Mesodermal cell (in vitro differentiated cells): ENCODE measurements at regions not wholly inside any gene's neighbourhood (a gene's known extent, or its start where the extent isn't known, plus 50 kb on each side); places are given as distances from the start of the nearest gene placed in this dataset.

Experiments used
- H3K27ac ChIP-seq: 2 replicates; pipeline ENCODE4 v1.7.0; 2013; ENCODE audit warnings: mild to moderate bottlenecking, low read depth, low read length, moderate library complexity; ENCODE audit not compliant: severe bottlenecking
- H3K36me3 ChIP-seq: 2 replicates; pipeline ENCODE4 v1.7.1; 2013; ENCODE audit warnings: mild to moderate bottlenecking, low read length, moderate library complexity; ENCODE audit not compliant: control insufficient read depth, insufficient read depth
- H3K4me1 ChIP-seq: one replicate; pipeline ENCODE4 v1.7.1; 2013; ENCODE audit warnings: mild to moderate bottlenecking, low read length; ENCODE audit not compliant: insufficient read depth, control insufficient read depth, poor library complexity, severe bottlenecking
- H3K4me3 ChIP-seq: 2 replicates; pipeline ENCODE4 v1.7.0; 2013; ENCODE audit warnings: low read length, control low read depth, mild to moderate bottlenecking; ENCODE audit not compliant: insufficient read depth, poor library complexity, severe bottlenecking; ENCODE audit errors: extremely low read depth
- H3K9me3 ChIP-seq: 2 replicates; pipeline ENCODE4 v1.7.1; 2013; ENCODE audit warnings: mild to moderate bottlenecking, low read length, moderate library complexity; ENCODE audit not compliant: control insufficient read depth
- WGBS, 2 experiments: methylation state at CpG; one replicate each; pipeline ENCODE4 v1.1.5; 2013; ENCODE audit warnings: missing lambda C conversion rate in 2 of 2; ENCODE audit not compliant: insufficient coverage in 2 of 2; 5-methylcytosine and 5-hydroxymethylcytosine counted together

DNA sequence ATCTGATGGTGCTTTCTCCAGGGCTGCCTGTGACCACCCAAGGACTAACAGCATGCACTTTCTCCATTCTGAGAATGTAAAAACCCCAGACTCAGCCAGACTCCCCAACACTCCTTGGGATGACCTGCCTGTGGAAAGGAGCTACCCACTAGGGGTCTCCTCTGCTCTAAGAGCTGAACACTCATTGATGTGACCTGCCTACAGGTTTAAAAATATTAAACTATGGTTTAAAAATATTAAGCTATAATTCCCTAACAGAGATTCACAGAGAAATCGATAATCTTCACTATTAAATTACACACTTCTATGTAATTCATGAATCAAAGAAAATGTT, 696.2 kb upstream of the SLITRK5 start:
- no CpG with 5 or more reads among the region's 1 CpG for WGBS, 2 experiments
- no peaks in the 10 kb centered on the region for H3K9me3 ChIP-seq
- no peaks in the 10 kb centered on the region for H3K36me3 ChIP-seq
- no peak overlapping the region for H3K4me3 ChIP-seq
- H3K27ac ChIP-seq: no peak overlapping the region
- no peaks in the 10 kb centered on the region for H3K4me1 ChIP-seq

DNA sequence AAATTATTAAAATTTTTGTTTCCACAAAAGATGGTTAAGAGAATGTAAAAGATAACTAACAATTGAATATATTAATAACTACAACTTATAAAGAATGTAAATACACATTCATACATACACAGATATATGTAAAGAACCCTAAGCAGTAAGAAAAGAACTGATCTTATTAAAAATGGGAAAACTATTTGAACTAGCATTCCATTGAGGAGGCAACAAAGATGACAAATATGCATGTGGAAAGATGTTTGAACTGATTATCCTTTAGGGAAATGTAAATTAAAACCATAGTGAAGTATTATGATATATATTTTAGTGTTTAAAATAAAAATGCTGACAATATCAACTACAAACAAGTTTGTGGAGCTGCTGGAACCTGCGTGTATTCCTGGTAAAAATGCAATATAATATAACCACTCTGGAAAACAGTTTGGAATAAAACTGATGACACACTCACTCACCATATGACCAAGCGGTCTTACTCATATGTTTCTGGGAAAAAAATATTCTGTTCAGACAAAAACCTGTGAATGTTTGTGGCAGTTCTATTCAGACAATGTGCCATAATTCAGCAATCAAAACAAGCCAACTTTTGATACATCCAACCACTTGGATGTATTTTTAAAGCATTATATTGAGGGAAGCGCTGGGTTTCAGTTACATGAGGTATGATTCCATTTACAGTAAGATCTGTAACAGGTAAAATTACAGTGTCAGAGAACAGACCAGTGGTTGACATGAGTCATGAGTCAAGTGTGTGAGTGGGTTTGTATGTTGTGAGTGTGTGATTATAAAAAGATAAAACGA, 694.4 kb upstream of the SLITRK5 start:
- Histone ChIP-seq H3K27ac (no peak overlapping the region), H3K9me3 (no peaks in the 10 kb centered on the region), H3K36me3 (no peaks in the 10 kb centered on the region), H3K4me1 (no peaks in the 10 kb centered on the region), H3K4me3 (no peak overlapping the region)
- WGBS, 2 experiments: 95 to 100% methylated on average over 2 of the region's 4 CpGs

DNA sequence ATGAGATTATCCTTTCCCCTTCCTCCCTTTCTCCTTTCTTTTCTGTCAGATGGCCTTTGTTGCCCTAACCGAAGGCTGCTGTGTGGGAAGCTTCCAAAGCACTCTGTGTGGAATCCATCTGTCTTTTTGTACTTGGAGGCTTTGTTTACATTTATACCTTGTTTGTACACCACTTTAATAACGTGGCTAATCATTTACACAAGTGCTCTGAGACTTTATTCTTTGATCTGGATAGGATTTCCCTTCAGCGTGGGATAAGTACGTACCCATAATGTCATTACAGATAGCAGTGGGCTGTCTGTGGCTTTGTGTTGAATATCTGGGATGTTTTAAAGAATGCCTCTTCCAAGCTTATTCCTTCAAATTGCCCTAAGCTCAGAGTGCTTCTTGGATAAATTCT, 684.7 kb upstream of the SLITRK5 start:
- no peak overlapping the region for H3K4me3 ChIP-seq
- no peaks in the 10 kb centered on the region for H3K4me1 ChIP-seq
- H3K9me3 ChIP-seq: no peaks in the 10 kb centered on the region
- H3K36me3 ChIP-seq: no peaks in the 10 kb centered on the region
- no peak overlapping the region for H3K27ac ChIP-seq
- 83% methylated on average over 1 of the region's 4 CpGs; no CpG with 5 or more reads in 1 of the 2 experiments for WGBS, 2 experiments

GRCh38 chr13:86992251-86992650, 678.9 kb upstream of the SLITRK5 start:
- no peak overlapping the region for H3K27ac ChIP-seq
- H3K4me1 ChIP-seq: no peaks in the 10 kb centered on the region
- no peaks in the 10 kb centered on the region for H3K9me3 ChIP-seq

GRCh38 chr13:87003265-87003664, 667.9 kb upstream of the SLITRK5 start:
- no peaks in the 10 kb centered on the region for H3K9me3 ChIP-seq
- no peak overlapping the region for H3K27ac ChIP-seq
- no peak overlapping the region for H3K4me3 ChIP-seq
- no peaks in the 10 kb centered on the region for H3K36me3 ChIP-seq
- H3K4me1 ChIP-seq: no peaks in the 10 kb centered on the region

More at GRCh38 chr13:86992251-86992650, 678.9 kb upstream of the SLITRK5 start:
- Histone ChIP-seq H3K4me3 (no peak overlapping the region), H3K36me3 (no peaks in the 10 kb centered on the region)

DNA sequence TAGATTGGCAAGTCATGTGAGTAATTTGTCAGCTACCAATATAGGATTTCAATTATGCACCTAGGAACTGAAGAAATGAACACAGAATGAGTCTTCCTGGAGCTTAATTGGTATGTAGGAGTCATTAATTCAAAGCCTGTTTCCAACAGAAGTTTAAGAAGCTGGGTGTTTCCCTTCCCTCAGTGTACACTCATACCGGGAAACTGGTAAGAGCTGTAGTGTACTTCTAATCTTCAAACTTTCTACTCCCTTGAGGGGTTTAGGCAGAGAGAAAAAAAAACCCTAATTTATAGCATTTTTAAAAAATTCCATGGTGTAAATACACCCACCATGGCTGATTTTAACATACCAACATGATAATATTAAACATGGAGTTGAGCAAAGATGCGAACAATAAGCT, 665.7 kb upstream of the SLITRK5 start:
- Histone ChIP-seq H3K27ac (no peak overlapping the region), H3K4me3 (no peak overlapping the region), H3K36me3 (no peaks in the 10 kb centered on the region), H3K9me3 (peaks cover 7% of the 10 kb centered on the region), H3K4me1 (no peaks in the 10 kb centered on the region)
- WGBS, 2 experiments: no CpG with 5 or more reads among the region's 2 CpGs

DNA sequence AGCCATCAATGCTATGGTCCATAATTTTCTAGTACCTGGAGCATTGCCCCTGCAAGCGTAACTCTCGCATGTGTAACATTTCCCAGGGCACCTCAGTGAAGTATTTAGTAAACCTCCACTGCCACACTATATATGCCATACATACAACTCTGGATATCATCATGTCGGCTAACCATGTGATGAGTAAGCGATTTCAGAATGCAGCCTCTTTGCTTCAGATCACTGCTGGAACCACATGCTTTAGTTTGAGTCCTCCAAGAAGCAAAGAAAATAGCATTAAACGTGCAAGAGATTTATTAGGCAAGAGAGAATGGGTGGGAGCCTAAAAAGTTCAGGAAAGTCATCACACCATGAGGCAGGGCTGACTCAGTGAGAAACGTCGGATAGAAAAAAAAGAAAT, 635.6 kb upstream of the SLITRK5 start:
- Histone ChIP-seq H3K9me3 (no peaks in the 10 kb centered on the region), H3K4me1 (no peaks in the 10 kb centered on the region), H3K36me3 (no peaks in the 10 kb centered on the region), H3K27ac (no peak overlapping the region), H3K4me3 (no peak overlapping the region)
- WGBS, 2 experiments: 81 to 100% methylated on average over 5 to 7 of the region's 7 CpGs

DNA sequence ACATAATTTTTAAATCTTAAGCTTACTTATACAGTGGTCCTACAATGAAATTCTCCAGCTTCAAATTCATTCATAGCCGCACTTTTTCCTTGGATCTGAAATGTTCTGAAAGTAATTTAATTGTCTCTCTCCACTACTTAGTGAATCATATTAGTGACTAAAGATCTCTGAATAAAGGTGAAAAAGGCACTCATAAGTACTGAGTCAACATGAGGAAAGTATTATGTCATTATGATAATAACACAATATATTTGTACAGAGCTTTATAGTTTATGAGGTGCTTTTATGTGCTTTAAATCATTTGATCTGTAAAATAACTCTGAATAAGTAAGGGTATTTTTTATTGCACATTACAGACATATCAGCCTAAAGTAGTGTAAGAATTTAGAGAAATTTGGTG, 628.2 kb upstream of the SLITRK5 start:
- Histone ChIP-seq H3K4me1 (no peaks in the 10 kb centered on the region), H3K27ac (no peak overlapping the region), H3K4me3 (no peak overlapping the region), H3K36me3 (no peaks in the 10 kb centered on the region), H3K9me3 (no peaks in the 10 kb centered on the region)
- WGBS, 2 experiments: no CpG with 5 or more reads among the region's 1 CpG

DNA sequence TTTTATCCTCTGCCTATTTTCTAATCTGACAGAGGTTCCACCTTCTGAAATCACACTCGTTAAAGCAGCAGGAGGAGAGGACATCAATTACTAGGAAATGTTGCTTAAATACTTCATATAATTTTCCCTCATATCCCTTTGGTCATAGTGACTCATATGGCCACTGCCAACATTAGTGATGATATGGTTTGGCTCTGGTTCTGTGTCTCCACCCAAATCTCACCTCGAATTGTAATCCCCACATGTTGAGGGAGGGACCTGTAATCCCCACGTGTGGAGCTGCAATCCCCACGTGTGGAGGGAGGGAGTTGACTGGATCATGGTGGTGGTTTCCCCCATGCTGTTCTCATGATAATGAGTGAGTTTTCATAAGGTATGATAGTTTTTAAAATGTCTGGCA, 618.4 kb upstream of the SLITRK5 start:
- H3K27ac ChIP-seq: no peak overlapping the region
- H3K4me3 ChIP-seq: no peak overlapping the region
- H3K4me1 ChIP-seq: no peaks in the 10 kb centered on the region
- no peaks in the 10 kb centered on the region for H3K36me3 ChIP-seq
- WGBS, 2 experiments: 100% methylated on average over 1 of the region's 4 CpGs; no CpG with 5 or more reads in 1 of the 2 experiments
- no peaks in the 10 kb centered on the region for H3K9me3 ChIP-seq

- Histone ChIP-seq H3K4me1 (no peaks in the 10 kb centered on the region), H3K36me3 (no peaks in the 10 kb centered on the region), H3K9me3 (no peaks in the 10 kb centered on the region), H3K4me3 (no peak overlapping the region), H3K27ac (no peak overlapping the region)
- WGBS, 2 experiments: 83% methylated on average over 1 of the region's 3 CpGs; no CpG with 5 or more reads in 1 of the 2 experiments
These were observed 613.2 kb upstream of the SLITRK5 start for GRCh38 chr13:87057807-87058520.

DNA sequence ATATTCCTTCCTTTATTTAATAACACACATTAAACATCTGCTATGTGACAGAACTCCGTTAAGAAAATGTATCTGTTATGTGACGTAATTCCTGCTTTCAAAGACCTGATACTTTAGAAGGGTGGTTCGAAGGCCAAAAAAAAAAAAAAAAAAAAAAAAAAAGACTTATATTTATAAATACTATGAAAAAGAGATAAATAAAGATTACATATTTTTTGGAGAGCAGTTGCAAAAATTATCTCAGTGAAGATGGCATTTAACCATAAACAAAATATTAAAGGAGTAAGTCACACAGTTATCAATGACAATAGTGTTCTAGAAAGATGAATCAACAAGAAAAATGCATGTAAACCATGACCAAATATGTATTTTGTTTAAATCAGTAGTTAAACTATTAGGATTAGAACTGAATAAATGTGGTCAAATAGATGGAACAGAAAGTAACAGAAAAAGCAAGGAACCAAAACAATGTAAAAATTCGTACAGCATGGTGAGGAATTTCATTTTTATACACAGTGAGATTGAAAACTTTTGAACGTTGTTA, 612.3 kb upstream of the SLITRK5 start:
- H3K4me3 ChIP-seq: no peak overlapping the region
- no peak overlapping the region for H3K27ac ChIP-seq
- no peaks in the 10 kb centered on the region for H3K9me3 ChIP-seq
- WGBS, 2 experiments: 43 to 44% methylated on average over 2 of the region's 5 CpGs
- H3K36me3 ChIP-seq: no peaks in the 10 kb centered on the region
- H3K4me1 ChIP-seq: no peaks in the 10 kb centered on the region
